ENCODE measurements at regions not wholly inside any gene's neighbourhood (a gene's known extent, or its start where the extent isn't known, plus 50 kb on each side); places are given as distances from the start of the nearest gene placed in this dataset.

GRCh38 chr5:116763987-116764866, 189.6 kb upstream of the SEMA6A start:
- TF ChIP-seq RNF2 (IDR thresholded peaks at IDR 0.05; ENCODE audit: borderline replicate concordance, low read depth) (no peak), POLR2A (IDR thresholded peaks at IDR 0.05; ENCODE audit: low read length) (no peak), MAZ (IDR thresholded peaks at IDR 0.05; ENCODE audit: borderline replicate concordance, low read depth, low read length) (no peak), MAFK (IDR thresholded peaks at IDR 0.05; ENCODE audit: partially characterized antibody) (no peak), REST (IDR thresholded peaks at IDR 0.05) (no peak), BHLHE40 (IDR thresholded peaks at IDR 0.05; ENCODE audit: low read depth, low read length) (no peak), POLR2AphosphoS2 (conservative IDR thresholded peaks at IDR 0.05; ENCODE audit: low read length) (no peak)
- TF ChIP-seq, protein P1, sequence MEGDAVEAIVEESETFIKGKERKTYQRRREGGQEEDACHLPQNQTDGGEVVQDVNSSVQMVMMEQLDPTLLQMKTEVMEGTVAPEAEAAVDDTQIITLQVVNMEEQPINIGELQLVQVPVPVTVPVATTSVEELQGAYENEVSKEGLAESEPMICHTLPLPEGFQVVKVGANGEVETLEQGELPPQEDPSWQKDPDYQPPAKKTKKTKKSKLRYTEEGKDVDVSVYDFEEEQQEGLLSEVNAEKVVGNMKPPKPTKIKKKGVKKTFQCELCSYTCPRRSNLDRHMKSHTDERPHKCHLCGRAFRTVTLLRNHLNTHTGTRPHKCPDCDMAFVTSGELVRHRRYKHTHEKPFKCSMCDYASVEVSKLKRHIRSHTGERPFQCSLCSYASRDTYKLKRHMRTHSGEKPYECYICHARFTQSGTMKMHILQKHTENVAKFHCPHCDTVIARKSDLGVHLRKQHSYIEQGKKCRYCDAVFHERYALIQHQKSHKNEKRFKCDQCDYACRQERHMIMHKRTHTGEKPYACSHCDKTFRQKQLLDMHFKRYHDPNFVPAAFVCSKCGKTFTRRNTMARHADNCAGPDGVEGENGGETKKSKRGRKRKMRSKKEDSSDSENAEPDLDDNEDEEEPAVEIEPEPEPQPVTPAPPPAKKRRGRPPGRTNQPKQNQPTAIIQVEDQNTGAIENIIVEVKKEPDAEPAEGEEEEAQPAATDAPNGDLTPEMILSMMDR (IDR thresholded peaks at IDR 0.05), result no peak
